Left lobe of liver (tissue), 2 donors: ENCODE measurements at regions not wholly inside any gene's neighbourhood (a gene's known extent, or its start where the extent isn't known, plus 50 kb on each side); places are given as distances from the start of the nearest gene placed in this dataset.
"Not testable (repeated sequence)": the region's sequence is repeated elsewhere in the genome, so short reads cannot be mapped to it uniquely, and the experiment has no call there.

ENCODE experiments used
- ATAC-seq: fragments of 200-7000 bp; cut with Tn5 transposase; one replicate; pipeline ENCODE4 v1.9.1; 2020; ENCODE audit warnings: mild to moderate bottlenecking, moderate library complexity
- DNase-seq: peaks from one replicate; pipeline ENCODE4 v3.0.0-alpha.2; 2020; ENCODE audit warnings: low spot score
- donor health status: DM: no; HTN: no; CAD: no; lungs with moderate emphysema.
- donor health status: DM: no; HTN: yes; CAD: no.

- ATAC-seq (no peak), DNase-seq (no peak)
These were observed 322.8 kb upstream of the NAALADL2 start for GRCh38 chr3:174536319-174536718.

DNA sequence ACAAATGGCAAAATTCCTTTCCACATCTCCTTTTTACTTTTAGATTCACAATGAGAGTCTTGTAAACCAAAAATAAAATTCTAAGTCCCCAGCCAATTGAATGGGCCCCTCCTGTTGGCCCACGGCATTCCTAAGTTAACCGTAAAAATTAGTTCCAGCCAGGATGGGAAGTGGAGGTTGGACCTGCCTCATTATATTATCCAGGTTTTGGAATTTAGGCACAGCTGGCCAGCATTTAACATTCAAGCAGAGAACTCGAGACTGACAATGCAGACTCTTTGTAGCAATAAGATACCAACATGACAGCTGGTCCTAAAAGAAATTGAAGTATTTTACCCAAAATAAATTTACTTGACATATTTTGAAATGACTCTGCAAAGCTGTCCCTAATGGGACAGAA, 321.0 kb upstream of the NAALADL2 start:
- ATAC-seq, result no peak
- DNase-seq, result no peak

DNA sequence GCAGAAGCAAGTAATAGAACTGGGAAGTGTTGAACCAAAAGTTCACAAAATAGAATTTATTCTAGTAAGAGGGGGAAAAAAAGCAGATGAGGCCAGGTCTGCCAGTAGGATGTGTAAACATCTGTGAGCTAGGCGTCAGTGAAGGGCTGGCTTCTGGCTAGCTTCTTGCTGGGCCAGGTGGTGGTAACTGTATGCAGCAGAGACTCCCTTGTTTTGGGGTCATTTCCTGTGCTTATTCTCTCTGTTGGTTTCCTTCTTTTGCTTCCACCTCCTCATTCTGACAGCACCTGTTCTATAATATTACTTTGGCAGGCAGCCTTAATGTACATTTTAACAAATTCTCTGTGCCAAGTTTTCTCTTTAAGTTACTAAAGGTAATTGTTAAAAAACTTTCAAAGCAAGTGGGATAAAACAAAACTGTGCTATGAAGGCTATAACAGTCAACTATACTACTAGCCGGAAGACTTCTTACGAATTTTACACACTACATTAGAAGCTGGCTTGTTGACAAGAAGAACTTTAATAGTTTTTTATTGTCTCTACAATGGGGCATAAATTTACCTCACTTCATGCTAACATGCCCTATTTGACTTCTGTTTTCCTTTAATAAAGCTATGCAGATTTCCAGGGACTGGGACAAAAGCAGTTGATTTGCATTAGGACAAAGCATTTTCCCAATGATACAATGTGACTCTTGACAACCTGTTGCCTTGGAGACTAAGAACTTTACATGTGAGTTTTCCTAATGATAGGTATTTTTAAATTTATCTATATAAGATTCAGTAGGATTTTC, 318.8 kb upstream of the NAALADL2 start:
- no peak for DNase-seq
- ATAC-seq, result no peak

- ATAC-seq (no peak), DNase-seq (no peak)
These were observed 317.3 kb upstream of the NAALADL2 start for GRCh38 chr3:174541708-174542315.

GRCh38 chr3:174547801-174548435, 311.2 kb upstream of the NAALADL2 start:
- ATAC-seq (no peak), DNase-seq (no peak)

DNA sequence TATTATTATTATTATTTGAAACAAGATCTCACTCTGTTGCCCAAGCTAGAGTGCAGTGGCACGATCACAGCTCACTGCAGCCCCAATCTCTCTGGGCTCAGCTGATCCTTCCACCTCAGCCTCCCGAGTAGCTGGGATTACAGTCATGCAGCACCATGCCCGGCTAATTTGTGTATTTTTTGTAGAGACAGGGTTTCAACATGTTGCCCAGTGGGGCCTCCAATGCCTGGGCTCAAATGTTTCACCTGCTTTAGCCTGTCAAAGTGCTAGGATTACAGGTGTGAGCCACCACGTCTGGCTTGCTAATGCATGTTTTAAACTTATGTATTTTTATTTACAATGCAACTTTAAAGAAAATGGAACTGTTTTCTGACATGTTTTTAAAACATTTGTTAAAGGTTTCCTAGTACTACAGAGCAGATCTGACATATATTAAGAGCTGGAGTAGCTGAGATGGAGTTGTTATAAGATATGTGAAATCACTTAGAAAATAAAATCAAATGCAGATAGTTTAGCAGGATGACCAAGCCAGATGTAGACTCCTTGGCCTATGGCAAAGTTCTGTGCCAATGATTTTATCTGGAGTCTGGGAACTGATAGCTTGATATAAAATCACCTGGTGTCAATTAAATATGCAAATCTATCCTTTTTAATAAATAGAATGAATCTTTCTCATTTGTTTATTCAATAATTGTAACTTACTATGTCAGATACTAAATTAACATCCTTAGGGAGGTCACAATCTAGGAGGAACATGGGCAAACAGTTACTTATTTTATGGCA, 310.1 kb upstream of the NAALADL2 start:
- DNase-seq (no peak), ATAC-seq (no peak)

GRCh38 chr3:174581558-174581957, 277.6 kb upstream of the NAALADL2 start:
- DNase-seq (no peak), ATAC-seq (no peak)

GRCh38 chr3:174583396-174583795, 275.7 kb upstream of the NAALADL2 start:
- DNase-seq, result no peak

GRCh38 chr3:174587137-174587536, 272.0 kb upstream of the NAALADL2 start:
- ATAC-seq, DNase-seq: not testable (repeated sequence)

More at GRCh38 chr3:174583396-174583795, 275.7 kb upstream of the NAALADL2 start:
- no peak for ATAC-seq

GRCh38 chr3:174596447-174596982, 262.6 kb upstream of the NAALADL2 start:
- no peak for DNase-seq
- no peak for ATAC-seq

GRCh38 chr3:174598885-174599439, 260.2 kb upstream of the NAALADL2 start:
- DNase-seq, result no peak
- ATAC-seq, result no peak

- ATAC-seq (no peak), DNase-seq (no peak)
These were observed 246.0 kb upstream of the NAALADL2 start for GRCh38 chr3:174613173-174613572.

DNA sequence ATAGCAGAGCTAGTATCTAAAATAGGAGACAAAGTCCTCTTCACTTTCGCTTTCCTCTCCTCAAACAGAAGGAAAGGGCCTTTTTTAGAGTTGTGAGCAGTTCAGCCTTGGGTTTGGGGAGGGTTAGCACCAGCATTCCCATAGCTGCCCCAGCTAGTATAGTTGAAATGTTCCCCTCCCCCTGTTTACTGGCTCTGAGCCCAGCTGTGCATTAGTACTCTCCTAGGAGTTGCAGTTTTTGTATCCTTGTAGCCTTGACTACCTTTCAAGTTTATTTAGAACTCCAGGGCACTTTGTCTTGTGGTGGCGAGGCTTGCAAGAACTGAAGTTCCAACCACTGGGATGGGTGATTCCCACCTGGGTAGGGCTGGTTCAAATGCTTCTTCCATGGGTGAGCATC, 245.1 kb upstream of the NAALADL2 start:
- no peak for ATAC-seq
- no peak for DNase-seq

- DNase-seq, result no peak
- ATAC-seq, result no peak
These were observed 240.6 kb upstream of the NAALADL2 start for GRCh38 chr3:174618368-174619080.

- DNase-seq (no peak), ATAC-seq (no peak)
These were observed 239.9 kb upstream of the NAALADL2 start for GRCh38 chr3:174619239-174619638.

GRCh38 chr3:174620138-174620537, 239.0 kb upstream of the NAALADL2 start:
- no peak for DNase-seq
- ATAC-seq, result peak; percentile 60

DNA sequence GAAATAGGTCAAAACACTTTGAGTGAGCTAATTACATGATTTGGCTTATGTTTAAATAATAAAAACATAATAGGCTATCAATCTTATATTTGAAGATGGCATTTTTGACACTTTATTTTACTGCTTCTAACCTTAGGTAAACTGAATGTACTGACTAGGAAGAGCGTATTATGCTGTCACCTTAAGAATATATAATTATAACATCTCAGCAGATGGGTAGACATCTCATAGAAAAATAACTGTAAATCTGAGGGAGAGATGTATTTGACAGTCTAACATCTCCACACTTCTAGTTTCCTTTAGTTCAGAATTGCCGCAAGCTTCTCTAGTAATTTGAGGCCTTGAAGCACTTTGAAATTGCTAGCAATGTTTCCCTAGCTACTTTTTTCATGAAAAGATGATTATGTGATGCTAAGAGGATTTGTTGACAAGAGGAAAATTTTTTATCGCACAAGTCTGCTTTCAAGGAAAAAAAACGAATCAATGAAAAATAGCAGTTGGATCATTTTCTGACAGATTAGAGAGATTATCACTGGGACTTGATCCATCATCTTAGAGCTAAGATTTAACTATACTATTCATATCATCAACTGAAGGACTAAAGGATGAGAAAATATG, 238.2 kb upstream of the NAALADL2 start:
- ATAC-seq, result no peak
- no peak for DNase-seq

DNA sequence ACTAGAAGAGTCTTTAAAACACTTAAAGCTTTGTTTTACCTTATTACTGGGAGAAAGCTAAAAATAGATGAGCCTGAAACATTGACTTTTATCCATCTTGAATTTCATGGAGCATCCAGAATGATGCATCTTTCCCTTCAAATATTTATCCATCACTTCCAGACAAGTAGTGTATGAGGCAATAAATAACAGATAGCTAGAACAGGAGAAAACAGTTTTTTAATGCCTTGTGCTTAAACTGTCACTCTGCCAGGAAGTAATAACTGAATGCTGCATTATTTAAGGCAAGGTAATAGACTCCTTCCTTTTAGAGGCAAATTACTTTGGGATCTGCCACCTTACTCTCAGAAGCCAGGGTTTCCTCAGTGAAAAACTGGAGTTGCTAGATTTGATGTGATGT, 225.8 kb upstream of the NAALADL2 start:
- no peak for ATAC-seq
- no peak for DNase-seq

GRCh38 chr3:174636451-174636850, 222.7 kb upstream of the NAALADL2 start:
- ATAC-seq, result no peak

GRCh38 chr3:174639406-174639805, 219.7 kb upstream of the NAALADL2 start:
- no peak for DNase-seq
- no peak for ATAC-seq

More at GRCh38 chr3:174636451-174636850, 222.7 kb upstream of the NAALADL2 start:
- no peak for DNase-seq
